LHCN-M2 (cell line): ENCODE measurements at regions not wholly inside any gene's neighbourhood (a gene's known extent, or its start where the extent isn't known, plus 50 kb on each side); places are given as distances from the start of the nearest gene placed in this dataset.

Experiments used
- DNase-seq: peaks from one replicate; pipeline ENCODE4 v3.0.0-alpha.2; 2012; ENCODE audit warnings: low read depth

- no peak for DNase-seq
Measured at GRCh38 chr11:113526521-113526920, 51.3 kb upstream of the DRD2 start.
